ENCODE measurements at regions not wholly inside any gene's neighbourhood (a gene's known extent, or its start where the extent isn't known, plus 50 kb on each side); places are given as distances from the start of the nearest gene placed in this dataset.

DNA sequence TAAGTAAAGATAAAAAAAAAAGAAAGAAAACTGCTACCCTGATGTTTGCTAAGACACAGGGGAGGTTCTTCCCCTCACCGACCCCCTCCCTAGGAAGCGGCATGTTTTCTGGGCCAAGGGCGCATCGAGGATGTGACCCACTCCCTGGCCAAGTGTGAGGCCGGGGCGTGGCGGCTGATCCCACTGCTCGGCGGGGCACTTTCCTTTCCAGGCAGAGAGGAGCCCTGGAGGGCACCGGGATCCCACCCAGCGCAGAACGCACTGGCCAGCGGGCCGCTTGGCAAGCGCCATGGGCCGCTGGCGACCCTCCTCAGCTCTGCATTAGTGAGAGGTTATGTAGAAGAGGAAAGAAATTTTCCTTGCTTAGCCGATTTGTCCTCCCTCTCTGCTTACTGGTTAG is 93.4 kb downstream of the ZNF736 start:
- no peak overlapping the region for H3K18ac ChIP-seq (ENCODE audit: insufficient read length, low read depth, low read length)
- Mint-ChIP-seq H3K27me3 (ENCODE audit: low read depth) (peaks cover 2% of the 10 kb centered on the region), H3K9me3 (peaks cover 93 to 95% of the 10 kb centered on the region in 2 experiments), H3K27ac (no peak overlapping the region), H3K4me3 (no peak overlapping the region), H3K36me3 (ENCODE audit: insufficient read depth in 1 of 3, low read depth in 3 of 3) (peaks cover 4 to 23% (median 15%) of the 10 kb centered on the region in 3 experiments; a peak in 5 of 7 replicates), H3K4me1 (no peaks in the 10 kb centered on the region)
- no peak overlapping the region for H2BK12ac ChIP-seq (ENCODE audit: insufficient read length, low read depth, low read length)
- H3K4me1 ChIP-seq (ENCODE audit: insufficient read depth, low read length) = no peaks in the 10 kb centered on the region
- H2BK120ac ChIP-seq (ENCODE audit: low read depth, low read length, poor library complexity, severe bottlenecking) = no peak overlapping the region
- no peaks in the 10 kb centered on the region for H3K23me2 ChIP-seq (ENCODE audit: insufficient read length, low read depth, low read length, poor library complexity, severe bottlenecking)
- H2BK15ac ChIP-seq (ENCODE audit: low read depth, low read length) = no peak overlapping the region
- H3K9ac ChIP-seq (ENCODE audit: extremely low read depth, insufficient read length, low read length) = no peak overlapping the region
- no peak overlapping the region for H3K14ac ChIP-seq (ENCODE audit: insufficient read depth, low read length)
- no peak overlapping the region for H3K56ac ChIP-seq (ENCODE audit: insufficient read length, low read depth, low read length)
- no peak overlapping the region for H4K91ac ChIP-seq (ENCODE audit: insufficient read length, low read depth, low read length)
- H2BK20ac ChIP-seq (ENCODE audit: low read depth, low read length, poor library complexity, severe bottlenecking) = no peak overlapping the region
- WGBS (ENCODE audit: extremely low coverage, insufficient read length, low lambda C conversion rate) = no CpG with 5 or more reads among the region's 18 CpGs
- no peak overlapping the region for H3K27ac ChIP-seq (ENCODE audit: insufficient read length, low read depth, low read length)
- DNase-seq = no peak
- no peaks in the 10 kb centered on the region for H4K20me1 ChIP-seq (ENCODE audit: control insufficient read depth, insufficient read depth, insufficient read length)
- no peak overlapping the region for H4K8ac ChIP-seq (replicated peaks; ENCODE audit: insufficient read length, low read depth, low read length)
- H2AFZ ChIP-seq (ENCODE audit: low read length) = no peak overlapping the region
- no peak overlapping the region for H3K23ac ChIP-seq (ENCODE audit: insufficient read length, low read depth, low read length)
- H3K4ac ChIP-seq (ENCODE audit: low read depth, low read length) = no peak overlapping the region
- H3K79me2 ChIP-seq (ENCODE audit: insufficient read depth, low read length) = no peaks in the 10 kb centered on the region
- no peak overlapping the region for H2AK5ac ChIP-seq (ENCODE audit: insufficient read length, low read length)
- no peak overlapping the region for H4K5ac ChIP-seq (ENCODE audit: insufficient read length, low read depth, low read length)
- no peak overlapping the region for H3T11ph ChIP-seq (ENCODE audit: low read length)
- H2BK5ac ChIP-seq (ENCODE audit: insufficient read length, low read length) = no peak overlapping the region
- TF ChIP-seq CTCF (conservative IDR thresholded peaks at IDR 0.05) = no peak
- no peak overlapping the region for H3K4me2 ChIP-seq (ENCODE audit: insufficient read depth, insufficient read length, low read length)
- peaks cover 69% of the 10 kb centered on the region for H3K9me3 ChIP-seq (ENCODE audit: control insufficient read depth, low read depth, low read length)
- no peaks in the 10 kb centered on the region for H3K27me3 ChIP-seq (ENCODE audit: insufficient read depth, low read length)
- H3K79me1 ChIP-seq (ENCODE audit: insufficient read depth, low read depth, low read length, poor library complexity, severe bottlenecking) = no peaks in the 10 kb centered on the region
